H4 (cell line): ENCODE measurements at regions not wholly inside any gene's neighbourhood (a gene's known extent, or its start where the extent isn't known, plus 50 kb on each side); places are given as distances from the start of the nearest gene placed in this dataset.
A peak's percentile ranks its signal among the peaks of the same experiment; 100 is the strongest.
"Not testable (repeated sequence)": the region's sequence is repeated elsewhere in the genome, so short reads cannot be mapped to it uniquely, and the experiment has no call there.

Source experiments
- DNase-seq: peaks from one replicate; pipeline ENCODE4 v3.0.0-alpha.2; 2015; ENCODE audit warnings: low spot score

- DNase-seq: no peak
Observed at GRCh38 chr4:91838181-91838861, 465.4 kb upstream of the GRID2 start.

- DNase-seq: peak; percentile 49
Observed at GRCh38 chr4:91840359-91840758, 463.4 kb upstream of the GRID2 start.

DNA sequence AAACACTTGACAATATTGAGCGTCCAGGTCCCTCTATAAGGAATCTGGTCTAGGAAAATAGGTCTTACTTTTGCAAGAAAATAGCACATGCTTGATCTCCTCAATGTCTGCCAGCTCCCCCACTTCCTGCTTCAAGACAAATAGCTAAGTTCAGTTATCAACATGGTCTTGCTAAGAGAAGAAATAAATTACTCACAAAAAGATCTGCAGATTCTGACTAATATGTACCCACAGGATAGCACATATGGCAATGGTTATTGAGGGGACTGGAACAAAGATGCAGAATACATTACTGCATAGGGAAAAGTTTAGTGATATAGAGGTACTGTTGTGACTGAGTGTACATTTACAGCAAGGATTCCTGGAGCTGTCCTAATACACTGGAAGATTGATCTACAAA is 457.5 kb upstream of the GRID2 start:
- no peak for DNase-seq

DNA sequence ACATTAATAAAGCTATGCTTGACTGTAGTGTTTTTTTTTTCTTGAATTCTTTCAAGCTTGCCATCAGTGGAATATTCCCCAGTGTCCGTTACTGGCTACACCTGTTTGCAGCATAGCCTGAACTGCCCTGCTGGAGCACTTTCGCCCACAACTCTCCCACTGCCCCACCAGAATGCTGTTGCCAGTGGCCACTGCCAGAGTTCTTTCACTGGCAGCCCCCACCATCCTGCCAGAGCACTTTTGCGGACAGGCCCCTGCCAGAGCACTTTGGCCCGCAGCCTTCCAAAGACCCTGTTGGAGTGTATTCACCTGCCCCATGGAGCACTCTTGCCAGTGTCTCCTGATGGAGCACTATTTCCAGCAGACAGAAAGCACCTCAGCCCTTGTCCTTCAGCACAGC is 452.3 kb upstream of the GRID2 start:
- no peak for DNase-seq

GRCh38 chr4:91887926-91888325 is 415.8 kb upstream of the GRID2 start:
- DNase-seq: no peak

DNA sequence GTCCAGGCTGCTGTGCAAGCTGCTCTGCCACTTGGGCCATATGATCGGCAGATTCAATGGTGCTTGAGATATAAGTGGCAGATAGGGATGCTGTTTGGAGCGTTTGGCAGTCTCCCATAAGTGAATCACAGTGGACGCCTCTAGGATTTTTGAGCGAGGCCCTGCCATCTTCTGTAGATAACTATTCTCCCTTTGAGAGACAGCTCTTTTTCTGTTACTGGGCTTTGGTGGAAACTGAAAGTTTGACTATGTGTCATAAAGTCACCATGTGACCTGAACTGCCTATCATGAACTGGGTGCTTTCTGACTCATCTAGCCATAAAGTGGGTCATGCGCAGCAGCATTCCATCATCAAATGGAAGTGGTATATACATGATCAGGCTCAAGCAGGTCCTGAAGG is 412.5 kb upstream of the GRID2 start:
- DNase-seq: not testable (repeated sequence)

GRCh38 chr4:91894006-91894405 is 409.8 kb upstream of the GRID2 start:
- no peak for DNase-seq

DNA sequence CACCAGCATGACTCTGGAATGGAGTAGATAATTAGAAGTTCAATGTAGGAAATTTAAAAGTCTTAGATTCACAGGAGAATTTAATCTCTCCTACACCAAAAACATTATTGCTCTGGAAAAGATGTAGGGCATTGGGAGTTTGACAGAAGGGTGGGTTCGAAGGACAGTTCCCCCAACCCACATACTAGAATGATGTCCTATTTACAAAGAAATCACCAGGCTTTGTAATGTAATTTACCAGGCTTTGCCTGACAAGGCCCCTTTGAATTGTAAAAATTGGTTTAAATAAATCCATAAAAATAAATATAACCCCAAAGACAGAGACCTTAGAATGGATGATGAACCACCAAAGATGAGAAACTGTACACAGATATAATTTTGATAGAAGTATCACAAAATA is 399.2 kb upstream of the GRID2 start:
- DNase-seq: no peak

- no peak for DNase-seq
Observed at GRCh38 chr4:91909963-91910362, 393.8 kb upstream of the GRID2 start.

DNA sequence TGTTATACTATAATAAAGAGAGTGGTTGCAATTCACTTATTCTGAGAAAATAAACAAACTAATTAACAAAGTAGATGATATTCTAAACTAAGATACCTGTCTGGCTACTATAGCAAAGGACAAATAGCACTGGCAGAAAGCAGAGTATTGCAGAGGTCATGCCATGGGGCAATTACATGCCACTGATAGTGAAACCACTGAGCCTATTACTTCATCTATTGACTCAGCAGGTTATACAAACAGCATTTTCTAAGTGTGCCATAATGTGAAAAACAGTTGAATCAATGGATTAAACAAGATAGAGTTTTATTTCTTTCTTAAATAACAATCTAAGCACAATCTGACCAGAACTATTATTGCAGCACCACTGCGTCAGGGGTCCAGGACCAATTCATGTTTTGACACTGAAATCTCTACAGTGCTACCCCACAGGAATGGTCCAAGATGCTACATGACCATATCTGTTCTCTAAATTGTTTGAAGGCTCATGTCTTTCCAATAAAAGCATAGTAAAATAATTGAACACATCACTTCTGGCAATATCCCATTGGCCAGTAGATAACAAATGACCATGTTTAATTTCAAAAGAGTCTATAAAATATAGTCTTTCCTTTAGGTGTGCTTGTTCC is 389.5 kb upstream of the GRID2 start:
- peak; percentile 60 for DNase-seq

- no peak for DNase-seq
Observed at GRCh38 chr4:91916219-91916618, 387.5 kb upstream of the GRID2 start.

DNA sequence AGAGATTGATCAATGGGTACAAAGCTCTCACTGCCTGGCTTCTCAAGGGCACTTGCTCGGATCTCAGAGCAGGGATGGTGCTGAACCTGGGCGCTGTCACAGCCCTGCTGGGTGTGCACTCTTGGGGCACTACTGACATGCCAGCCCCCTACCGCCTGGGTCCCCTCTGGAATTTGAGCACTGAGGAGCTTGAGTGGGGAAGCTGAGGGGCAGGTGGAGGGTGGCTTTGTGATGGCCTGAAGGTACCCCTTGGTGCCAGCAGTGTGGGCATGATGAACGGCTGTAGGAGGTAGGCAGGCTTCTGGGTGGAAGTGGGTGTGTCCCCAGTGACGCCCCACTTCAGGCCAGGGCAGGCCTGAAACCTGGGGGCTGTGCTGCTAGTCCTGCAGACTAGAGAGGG is 379.1 kb upstream of the GRID2 start:
- no peak for DNase-seq

GRCh38 chr4:91935217-91935616 is 368.5 kb upstream of the GRID2 start:
- DNase-seq: no peak

DNA sequence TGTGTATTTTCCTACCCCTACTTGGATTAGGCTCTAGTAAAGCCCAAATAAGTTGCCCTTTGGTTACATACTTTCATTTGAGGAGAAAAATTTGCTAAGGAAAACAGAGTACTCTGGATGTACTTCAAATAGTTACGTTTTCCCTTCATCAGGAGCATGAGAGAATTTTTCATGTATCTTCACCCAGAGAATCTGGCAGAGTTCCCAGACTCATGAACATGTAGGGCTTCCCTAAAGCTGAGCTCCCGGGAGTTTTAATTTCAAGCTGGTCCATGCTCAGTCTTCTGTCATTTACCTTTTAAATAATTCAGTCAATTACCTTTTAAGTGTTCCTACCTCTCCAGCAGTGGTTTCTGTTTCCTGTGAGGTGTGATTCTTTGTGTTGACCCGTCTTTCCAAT is 367.5 kb upstream of the GRID2 start:
- peak; percentile 13 for DNase-seq

- no peak for DNase-seq
Observed at GRCh38 chr4:91957963-91958362, 345.8 kb upstream of the GRID2 start.

DNA sequence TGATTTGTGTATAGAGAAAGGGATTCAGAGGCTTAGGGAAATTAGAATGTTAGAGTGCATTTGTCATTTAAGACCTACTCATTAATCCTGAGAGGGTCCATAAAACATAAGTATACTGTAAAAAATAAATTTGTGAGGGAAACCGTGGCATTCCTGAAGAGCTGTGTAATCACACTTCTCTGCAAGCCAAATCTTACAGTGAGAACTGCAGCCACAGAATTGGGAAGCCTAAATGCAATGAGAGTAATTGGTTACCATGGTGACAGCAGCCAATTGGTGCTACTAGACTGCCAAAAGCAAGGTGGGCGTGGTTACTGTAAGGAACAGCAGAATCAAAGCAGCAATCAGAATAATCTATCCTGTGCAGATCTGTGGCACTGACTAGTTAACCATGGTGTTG is 345.2 kb upstream of the GRID2 start:
- DNase-seq: no peak

DNA sequence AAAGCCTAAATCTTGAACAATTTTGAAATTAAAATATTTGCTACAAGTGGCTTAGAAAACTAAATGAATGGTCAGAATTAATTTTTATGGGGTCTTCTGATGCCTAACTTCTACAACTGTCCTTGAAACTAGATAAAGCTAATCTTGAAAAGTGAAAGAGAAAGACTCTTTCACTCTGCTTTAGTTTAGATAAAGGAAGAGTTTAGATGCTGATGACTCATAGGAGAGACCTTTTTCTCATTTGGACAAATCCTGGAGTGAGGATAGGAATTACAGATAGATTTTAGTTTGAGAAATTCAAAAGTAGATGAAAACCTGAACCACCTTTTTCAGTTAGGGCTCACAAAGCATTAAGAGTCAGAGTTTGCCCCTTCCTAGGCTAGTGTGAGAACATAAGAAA is 342.3 kb upstream of the GRID2 start:
- peak; percentile 15 for DNase-seq

- peak; percentile 4 for DNase-seq
Observed at GRCh38 chr4:91963486-91963885, 340.3 kb upstream of the GRID2 start.

- no peak for DNase-seq
Observed at GRCh38 chr4:91965166-91965565, 338.6 kb upstream of the GRID2 start.

GRCh38 chr4:91973479-91974153 is 330.1 kb upstream of the GRID2 start:
- no peak for DNase-seq

DNA sequence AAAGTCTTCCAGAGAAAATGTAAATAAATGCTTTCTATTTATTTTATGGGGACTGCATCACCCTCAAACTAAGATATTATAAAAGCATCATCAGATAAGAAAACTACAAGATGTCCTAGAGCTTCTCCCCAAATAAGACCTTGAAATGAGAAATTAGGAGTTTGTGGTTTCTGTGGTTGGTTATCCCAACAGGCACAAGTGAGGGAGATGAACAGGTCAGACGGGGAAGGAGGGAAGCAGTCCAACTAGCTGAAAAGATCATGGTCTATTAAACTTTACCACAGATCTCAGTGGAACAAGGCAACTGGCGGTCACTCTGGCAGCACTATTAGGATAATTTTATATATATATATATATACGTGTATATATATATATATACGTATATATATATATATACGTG is 319.3 kb upstream of the GRID2 start:
- no peak for DNase-seq

DNA sequence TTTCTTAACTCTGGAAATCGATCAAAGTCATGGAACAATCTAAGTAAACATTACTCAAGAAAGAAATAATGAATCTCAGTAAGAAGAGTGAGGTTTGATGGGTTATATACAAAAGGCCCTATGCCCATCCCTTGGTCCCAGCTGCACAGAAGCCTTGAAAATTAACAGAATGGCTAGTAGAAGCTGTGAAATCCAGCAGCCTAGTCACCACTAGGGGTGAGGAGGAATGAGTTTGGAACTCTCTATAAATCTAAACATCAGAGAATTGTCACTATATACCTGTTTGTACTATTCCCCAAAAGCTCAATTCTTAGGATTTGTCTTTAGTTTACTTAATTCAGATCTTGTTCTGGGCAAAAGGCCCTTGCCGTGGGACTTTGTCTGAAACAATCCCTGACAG is 313.9 kb upstream of the GRID2 start:
- no peak for DNase-seq

DNA sequence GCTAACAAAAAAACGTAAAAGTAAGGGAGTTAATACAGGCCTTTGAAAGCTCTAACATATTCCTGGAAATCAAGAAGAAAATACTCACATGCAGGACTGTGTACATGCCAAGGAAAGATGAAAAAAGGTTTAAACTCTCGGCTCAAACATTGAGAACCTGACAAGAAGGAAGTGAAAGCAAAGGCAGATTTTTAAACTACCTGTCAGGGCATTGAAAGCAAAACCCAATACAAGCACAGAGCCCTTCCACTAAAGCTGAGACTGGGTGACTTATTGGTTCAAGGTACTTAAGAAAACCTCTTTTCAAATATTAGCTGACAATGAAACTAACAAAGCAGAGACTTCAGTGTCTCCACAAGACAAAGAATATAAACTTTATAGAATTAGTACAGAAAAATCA is 313.0 kb upstream of the GRID2 start:
- DNase-seq: no peak
